Esophagus (tissue), 2 donors: ENCODE measurements at regions not wholly inside any gene's neighbourhood (a gene's known extent, or its start where the extent isn't known, plus 50 kb on each side); places are given as distances from the start of the nearest gene placed in this dataset.

Experiments
- H3K27ac ChIP-seq, 2 donors: one replicate each; pipeline ENCODE4 v1.5.1; 2013; ENCODE audit warnings: low read depth in 2 of 2, mild to moderate bottlenecking in 2 of 2, inconsistent platforms in 1 of 2, low read length in 1 of 2, moderate library complexity in 1 of 2
- H3K27me3 ChIP-seq, 2 donors: one replicate each; pipeline ENCODE4 v1.6.1; 2013; ENCODE audit warnings: low read length in 2 of 2, control low read depth in 1 of 2, mild to moderate bottlenecking in 1 of 2; ENCODE audit not compliant: insufficient read depth in 2 of 2, control insufficient read depth in 1 of 2
- H3K36me3 ChIP-seq, 2 donors: one replicate each; pipeline ENCODE4 v1.6.1; 2013; ENCODE audit warnings: low read length in 1 of 2; ENCODE audit not compliant: control insufficient read depth in 2 of 2, insufficient read depth in 2 of 2
- H3K4me1 ChIP-seq, 2 donors: one replicate each; pipeline ENCODE4 v1.6.1; 2013; ENCODE audit warnings: low read length in 1 of 2; ENCODE audit not compliant: control insufficient read depth in 2 of 2, insufficient read depth in 2 of 2
- H3K4me3 ChIP-seq, 2 donors: one replicate each; pipeline ENCODE4 v1.5.1; 2013; ENCODE audit warnings: low read length in 2 of 2, mild to moderate bottlenecking in 2 of 2, low read depth in 1 of 2, moderate library complexity in 1 of 2
- H3K9me3 ChIP-seq, 2 donors: one replicate each; pipeline ENCODE4 v1.6.1; 2013; ENCODE audit warnings: mild to moderate bottlenecking in 2 of 2, low read depth in 1 of 2, low read length in 1 of 2, moderate library complexity in 1 of 2; ENCODE audit not compliant: control insufficient read depth in 2 of 2, insufficient read depth in 1 of 2
- WGBS, 2 donors: extraction: QIAGEN DNeasy Blood & Tissue Kit; methylation state at CpG; one replicate each; pipeline ENCODE4 v1.1.7; 2013; 5-methylcytosine and 5-hydroxymethylcytosine counted together
- donor health status: healthy with polysubstance abuse.
- donor health status: Bipolar disorder and iron deficiency.

- Histone ChIP-seq H3K27ac (no peak overlapping the region), H3K4me3 (no peak overlapping the region), H3K36me3 (no peaks in the 10 kb centered on the region), H3K27me3 (no peaks in the 10 kb centered on the region), H3K9me3 (no peaks in the 10 kb centered on the region), H3K4me1 (no peaks in the 10 kb centered on the region)
- WGBS, 2 donors = 77 to 79% methylated on average over 4 of the region's 4 CpGs
These were observed 298.8 kb downstream of the NR2F1-AS1 start for GRCh38 chr5:93281980-93282772.

- Histone ChIP-seq H3K4me3 (no peak overlapping the region), H3K27me3 (no peaks in the 10 kb centered on the region), H3K9me3 (no peaks in the 10 kb centered on the region), H3K27ac (no peak overlapping the region), H3K4me1 (no peaks in the 10 kb centered on the region), H3K36me3 (no peaks in the 10 kb centered on the region)
- 56 to 70% methylated on average over 3 of the region's 3 CpGs for WGBS, 2 donors
These were observed 300.5 kb downstream of the NR2F1-AS1 start for GRCh38 chr5:93280518-93280917.

DNA sequence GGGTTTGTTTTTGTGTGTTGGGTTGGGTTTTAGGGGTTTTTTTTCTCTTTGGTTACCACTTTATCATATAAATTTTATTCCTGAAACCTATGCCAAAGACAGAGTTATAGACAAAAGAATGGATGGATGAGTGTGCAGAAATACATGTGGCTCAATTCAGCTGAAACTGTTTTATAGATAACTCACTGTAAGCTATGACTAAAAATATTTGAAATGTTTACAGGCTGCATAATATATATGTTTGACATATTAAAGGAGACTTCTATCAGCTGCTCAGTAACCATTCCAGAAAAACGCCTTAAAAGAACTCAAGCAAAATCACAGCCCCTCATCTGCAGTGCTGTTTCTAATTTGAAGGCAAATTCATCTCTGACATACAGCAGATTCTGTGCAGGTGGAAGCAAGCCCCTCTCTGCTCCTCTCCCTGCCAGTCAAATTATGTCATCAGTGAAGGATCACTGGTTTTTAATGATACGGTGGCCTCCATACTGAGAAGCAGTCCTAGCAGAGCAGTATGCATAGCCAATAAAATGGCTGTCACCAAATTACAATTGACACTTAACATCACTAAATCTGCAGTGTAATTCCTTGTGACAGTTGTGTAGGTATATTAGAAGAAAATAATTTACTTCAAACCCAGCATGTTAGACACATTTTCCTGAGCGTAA lies 301.6 kb downstream of the NR2F1-AS1 start:
- Histone ChIP-seq H3K4me1 (no peaks in the 10 kb centered on the region), H3K27me3 (no peaks in the 10 kb centered on the region), H3K27ac (no peak overlapping the region), H3K36me3 (no peaks in the 10 kb centered on the region), H3K9me3 (no peaks in the 10 kb centered on the region), H3K4me3 (no peak overlapping the region)
- WGBS, 2 donors = 85 to 87% methylated on average over 3 of the region's 3 CpGs

- Histone ChIP-seq H3K4me1 (no peaks in the 10 kb centered on the region), H3K27me3 (no peaks in the 10 kb centered on the region), H3K27ac (no peak overlapping the region), H3K9me3 (no peaks in the 10 kb centered on the region), H3K36me3 (no peaks in the 10 kb centered on the region), H3K4me3 (no peak overlapping the region)
- WGBS, 2 donors = 52 to 53% methylated on average over 2 of the region's 2 CpGs
These were observed 302.1 kb downstream of the NR2F1-AS1 start for GRCh38 chr5:93278896-93279295.

DNA sequence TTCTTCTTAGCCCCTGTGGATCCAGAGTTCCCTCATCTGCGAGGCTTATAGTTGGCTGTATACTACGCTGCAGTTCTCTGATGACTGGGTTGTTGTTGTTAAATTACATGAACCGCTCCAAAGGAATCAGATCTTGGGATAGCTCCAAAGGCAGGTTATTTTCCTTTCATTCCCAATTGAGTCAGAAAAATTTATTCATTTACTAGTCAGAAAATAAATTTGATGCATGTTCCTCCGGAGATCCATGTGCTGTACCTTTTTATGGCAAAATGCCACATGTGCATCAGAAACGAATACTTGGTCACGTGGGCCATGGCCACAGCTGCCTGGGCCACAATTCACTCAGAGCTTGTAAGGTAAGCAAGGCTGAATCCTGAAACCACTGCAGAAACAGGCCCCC lies 304.0 kb downstream of the NR2F1-AS1 start:
- Histone ChIP-seq H3K4me1 (no peaks in the 10 kb centered on the region), H3K36me3 (no peaks in the 10 kb centered on the region), H3K27ac (no peak overlapping the region), H3K9me3 (no peaks in the 10 kb centered on the region), H3K27me3 (no peaks in the 10 kb centered on the region), H3K4me3 (no peak overlapping the region)
- WGBS, 2 donors = 82 to 87% methylated on average over 6 of the region's 6 CpGs

DNA sequence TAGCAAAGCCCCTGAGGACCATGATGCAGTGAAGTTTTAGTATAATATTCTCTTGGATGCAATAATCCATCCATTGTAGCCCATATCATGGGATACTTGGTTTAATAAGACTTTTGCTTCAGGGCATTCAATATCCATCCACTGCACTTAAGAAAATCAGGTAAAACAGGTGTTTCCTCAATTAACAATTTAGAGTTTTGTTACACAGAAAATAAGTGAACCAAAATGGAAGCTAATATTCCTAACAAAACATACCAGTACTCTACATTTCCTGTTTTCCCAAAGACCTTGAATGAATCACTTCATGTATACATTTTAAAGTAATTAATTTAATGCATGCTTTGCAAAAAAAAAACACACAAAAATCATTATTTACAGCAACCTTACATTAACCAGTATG lies 305.6 kb downstream of the NR2F1-AS1 start:
- Histone ChIP-seq H3K4me3 (no peak overlapping the region), H3K27me3 (no peaks in the 10 kb centered on the region), H3K9me3 (no peaks in the 10 kb centered on the region), H3K4me1 (no peaks in the 10 kb centered on the region), H3K36me3 (no peaks in the 10 kb centered on the region), H3K27ac (no peak overlapping the region)

- H3K36me3 ChIP-seq = no peaks in the 10 kb centered on the region
- H3K27me3 ChIP-seq = no peaks in the 10 kb centered on the region
- no peak overlapping the region for H3K4me3 ChIP-seq
- H3K4me1 ChIP-seq = no peaks in the 10 kb centered on the region
- 68 to 83% methylated on average over 5 of the region's 5 CpGs for WGBS, 2 donors
- no peaks in the 10 kb centered on the region for H3K9me3 ChIP-seq
- no peak overlapping the region for H3K27ac ChIP-seq
These were observed 306.7 kb downstream of the NR2F1-AS1 start for GRCh38 chr5:93274291-93274690.

- WGBS, 2 donors = 37 to 59% methylated on average over 2 of the region's 2 CpGs
- no peak overlapping the region for H3K4me3 ChIP-seq
- no peaks in the 10 kb centered on the region for H3K27me3 ChIP-seq
- no peaks in the 10 kb centered on the region for H3K36me3 ChIP-seq
- no peak overlapping the region for H3K27ac ChIP-seq
- H3K9me3 ChIP-seq = no peaks in the 10 kb centered on the region
- no peaks in the 10 kb centered on the region for H3K4me1 ChIP-seq
These were observed 307.8 kb downstream of the NR2F1-AS1 start for GRCh38 chr5:93273176-93273575.

GRCh38 chr5:93272108-93272507 lies 308.9 kb downstream of the NR2F1-AS1 start:
- H3K4me1 ChIP-seq = no peaks in the 10 kb centered on the region
- H3K27me3 ChIP-seq = no peaks in the 10 kb centered on the region
- no peak overlapping the region for H3K4me3 ChIP-seq
- H3K27ac ChIP-seq = no peak overlapping the region
- no peaks in the 10 kb centered on the region for H3K36me3 ChIP-seq
- WGBS, 2 donors = 74 to 82% methylated on average over 5 of the region's 5 CpGs
- H3K9me3 ChIP-seq = peaks cover 0 to 7% of the 10 kb centered on the region in 2 donors

DNA sequence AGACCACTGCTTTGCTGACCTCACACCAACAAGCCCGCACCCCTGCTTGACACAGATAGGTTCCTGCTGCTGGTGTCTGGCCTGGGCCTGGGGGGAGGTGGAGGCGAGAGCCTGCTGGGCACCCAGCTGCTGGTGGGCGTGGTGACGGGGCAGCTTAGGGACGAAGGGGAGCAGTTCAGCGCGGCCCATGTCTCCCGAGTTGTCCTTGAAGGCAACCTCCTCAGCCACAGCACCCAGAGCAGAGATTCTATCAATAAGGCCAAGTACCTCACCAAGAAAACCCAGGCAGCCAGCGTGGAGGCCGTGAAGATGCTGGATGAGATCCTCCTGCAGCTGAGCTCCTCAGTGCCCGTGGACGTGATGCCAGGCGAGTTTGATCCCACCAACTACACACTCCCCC lies 313.3 kb downstream of the NR2F1-AS1 start:
- Histone ChIP-seq H3K4me1 (no peaks in the 10 kb centered on the region), H3K27ac (no peak overlapping the region), H3K27me3 (no peaks in the 10 kb centered on the region), H3K4me3 (no peak overlapping the region), H3K36me3 (no peaks in the 10 kb centered on the region), H3K9me3 (peaks cover 0 to 7% of the 10 kb centered on the region in 2 donors)
- WGBS, 2 donors = 93 to 97% methylated on average over 13 of the region's 13 CpGs
